Umbilical cord (tissue), 1 donor: ENCODE measurements at regions not wholly inside any gene's neighbourhood (a gene's known extent, or its start where the extent isn't known, plus 50 kb on each side); places are given as distances from the start of the nearest gene placed in this dataset.
"Not testable (repeated sequence)": the region's sequence is repeated elsewhere in the genome, so short reads cannot be mapped to it uniquely, and the experiment has no call there.

Experiments
- DNase-seq: peaks from one replicate; pipeline ENCODE4 v3.0.0-alpha.2; 2015; ENCODE audit warnings: low spot score

DNA sequence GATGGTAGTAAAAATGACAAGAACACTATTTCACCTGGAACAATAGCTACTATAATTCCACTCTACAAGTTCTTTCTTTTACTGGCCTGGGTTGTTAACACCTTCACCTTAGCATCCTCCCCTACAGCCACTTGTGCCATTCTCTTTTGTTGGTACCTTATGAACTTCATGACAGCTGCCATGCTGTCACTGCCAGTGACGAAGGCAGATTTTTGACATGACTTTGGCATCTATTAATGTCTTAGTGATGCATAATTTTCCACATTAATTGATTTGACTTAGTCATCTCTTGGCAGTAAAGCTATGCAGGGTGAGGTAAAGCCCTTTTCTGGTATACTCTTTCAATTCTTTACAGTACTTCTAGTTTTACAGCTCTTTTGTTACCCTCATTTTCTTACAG is 207.9 kb downstream of the TANC2 start:
- DNase-seq, result no peak

- no peak for DNase-seq
These were observed 212.5 kb downstream of the TANC2 start for GRCh38 chr17:63178530-63178929.

DNA sequence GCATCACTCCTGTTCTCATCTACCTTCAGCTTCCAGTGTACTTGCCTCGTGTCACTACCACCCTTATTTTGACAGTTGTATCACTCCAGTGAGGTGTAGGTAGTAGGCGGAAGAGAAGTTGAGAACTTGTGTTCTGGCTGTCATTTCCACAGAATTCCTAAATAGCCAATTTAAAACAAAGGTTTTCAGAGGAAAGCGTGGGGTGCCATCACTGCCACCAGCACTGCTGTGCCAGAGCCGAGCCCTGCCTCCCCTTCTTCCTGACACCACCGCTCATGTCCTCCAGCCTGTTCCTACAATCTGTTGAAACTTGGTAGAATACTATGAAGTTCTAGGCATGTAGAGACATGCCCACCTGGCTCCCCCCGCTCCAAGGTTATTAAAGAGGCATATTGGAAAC is 215.8 kb downstream of the TANC2 start:
- DNase-seq, result no peak

GRCh38 chr17:63185420-63185819 is 219.4 kb downstream of the TANC2 start:
- DNase-seq, result no peak

- DNase-seq, result no peak
These were observed 223.0 kb downstream of the TANC2 start for GRCh38 chr17:63189082-63189481.

GRCh38 chr17:63189930-63190329 is 223.9 kb downstream of the TANC2 start:
- no peak for DNase-seq

GRCh38 chr17:63190821-63191370 is 224.9 kb downstream of the TANC2 start:
- no peak for DNase-seq

GRCh38 chr17:63191610-63192009 is 225.6 kb downstream of the TANC2 start:
- peak; percentile 4 for DNase-seq

GRCh38 chr17:63193827-63194226 is 227.8 kb downstream of the TANC2 start:
- no peak for DNase-seq

GRCh38 chr17:63196772-63197335 is 230.8 kb downstream of the TANC2 start:
- no peak for DNase-seq

DNA sequence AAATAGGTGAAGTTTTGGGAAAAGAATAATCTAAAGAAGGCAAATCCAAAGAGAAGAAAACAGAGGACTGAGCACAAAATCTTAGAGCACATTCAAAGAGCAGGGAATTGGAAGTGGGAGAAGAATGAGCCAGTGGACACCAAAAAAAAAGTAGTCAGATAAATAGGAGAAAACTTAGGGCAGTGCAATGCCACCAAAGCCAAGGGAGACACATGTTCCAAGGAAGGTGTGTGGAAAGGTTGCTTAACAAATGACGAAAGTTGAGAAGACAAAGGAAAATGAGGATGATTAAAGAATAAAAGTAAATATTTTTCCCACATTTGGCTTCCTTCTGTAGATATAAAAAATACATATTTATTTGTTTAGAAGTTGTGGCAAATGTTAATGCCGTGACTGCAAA is 237.6 kb downstream of the TANC2 start:
- no peak for DNase-seq

DNA sequence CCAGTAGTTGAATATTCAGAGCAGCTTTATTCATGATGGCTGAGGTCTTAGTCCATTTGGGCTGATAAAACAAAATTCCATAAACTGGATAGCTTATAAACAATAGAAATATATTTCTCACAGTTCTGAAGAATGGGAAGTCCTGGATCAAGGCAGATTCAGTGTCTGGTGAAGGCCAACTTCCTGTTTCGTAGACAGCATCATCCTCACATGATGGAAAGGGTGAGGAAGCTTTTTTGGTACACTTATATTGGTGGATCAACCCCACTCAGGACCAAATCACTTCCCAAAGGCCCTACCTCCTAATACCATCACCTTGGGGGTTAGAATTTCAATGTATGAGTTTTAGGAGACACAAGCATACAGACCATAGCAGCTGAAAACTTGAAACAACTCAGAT is 224.2 kb downstream of the CYB561 start:
- DNase-seq, result no peak

DNA sequence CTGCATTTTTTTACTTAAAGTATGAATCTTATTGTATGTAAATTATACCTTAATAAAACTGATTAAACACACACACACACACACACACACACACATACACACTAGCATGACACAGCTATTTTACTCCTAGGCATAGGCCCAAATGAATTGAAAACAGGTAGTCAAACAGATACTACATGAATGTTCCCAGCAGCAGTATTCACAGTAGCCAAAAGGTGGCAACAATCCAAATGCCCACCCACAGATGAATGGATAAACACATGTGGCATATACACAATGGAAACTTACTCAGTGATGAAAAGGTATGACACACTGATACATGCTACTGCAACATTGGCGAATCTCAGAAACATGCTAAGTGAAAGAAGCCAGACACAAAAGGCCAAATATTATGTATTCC is 223.5 kb downstream of the CYB561 start:
- no peak for DNase-seq

- no peak for DNase-seq
These were observed 222.7 kb downstream of the CYB561 start for GRCh38 chr17:63223212-63223911.

DNA sequence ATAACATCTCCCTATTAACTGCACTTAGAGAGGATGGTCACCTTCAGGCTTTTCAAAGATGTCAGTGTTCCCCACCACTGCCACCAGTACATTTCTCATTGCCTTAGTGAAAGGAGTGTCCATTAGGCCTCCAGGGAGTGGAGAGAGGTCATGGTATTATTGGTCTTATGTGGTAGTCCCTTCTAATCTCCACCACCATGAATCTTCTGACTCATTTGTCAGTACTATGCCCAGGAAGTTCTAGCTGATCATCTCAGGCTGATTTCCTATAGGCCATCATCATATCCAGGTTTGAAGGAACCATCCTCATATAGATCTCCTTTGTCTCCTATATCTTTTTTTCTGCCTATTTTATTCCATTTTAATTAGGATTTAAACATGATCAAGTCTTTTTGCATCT is 221.5 kb downstream of the CYB561 start:
- DNase-seq, result no peak

- not testable (repeated sequence) for DNase-seq
These were observed 219.4 kb downstream of the CYB561 start for GRCh38 chr17:63226720-63227119.

DNA sequence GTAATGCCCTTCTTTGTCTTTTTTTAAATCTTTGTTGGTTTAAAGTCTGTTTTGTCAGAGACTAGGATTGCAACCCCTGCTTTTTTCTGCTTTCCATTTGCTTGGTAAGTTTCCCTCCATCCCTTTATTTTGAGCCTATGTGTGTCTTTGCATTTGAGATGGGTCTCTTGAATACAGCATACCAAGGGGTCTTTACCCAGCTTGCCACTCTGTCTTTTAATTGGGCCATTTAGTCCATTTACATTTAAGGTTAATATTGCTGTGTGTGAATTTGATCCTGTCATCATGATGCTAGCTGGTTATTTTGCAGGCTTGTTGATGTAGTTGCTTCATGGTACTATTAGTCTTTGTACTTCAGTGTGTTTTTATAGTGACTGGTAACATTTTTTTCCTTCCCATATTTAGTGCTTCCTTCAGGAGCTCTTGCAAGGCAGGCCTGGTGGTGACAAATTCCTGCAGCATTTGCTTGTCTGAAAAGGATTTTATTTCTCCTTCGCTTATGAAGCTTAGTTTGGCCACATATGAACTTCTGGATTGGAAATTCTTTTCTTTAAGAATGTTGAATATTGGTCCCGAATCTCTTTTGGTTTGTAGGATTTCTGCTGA is 215.0 kb downstream of the CYB561 start:
- DNase-seq, result not testable (repeated sequence)

DNA sequence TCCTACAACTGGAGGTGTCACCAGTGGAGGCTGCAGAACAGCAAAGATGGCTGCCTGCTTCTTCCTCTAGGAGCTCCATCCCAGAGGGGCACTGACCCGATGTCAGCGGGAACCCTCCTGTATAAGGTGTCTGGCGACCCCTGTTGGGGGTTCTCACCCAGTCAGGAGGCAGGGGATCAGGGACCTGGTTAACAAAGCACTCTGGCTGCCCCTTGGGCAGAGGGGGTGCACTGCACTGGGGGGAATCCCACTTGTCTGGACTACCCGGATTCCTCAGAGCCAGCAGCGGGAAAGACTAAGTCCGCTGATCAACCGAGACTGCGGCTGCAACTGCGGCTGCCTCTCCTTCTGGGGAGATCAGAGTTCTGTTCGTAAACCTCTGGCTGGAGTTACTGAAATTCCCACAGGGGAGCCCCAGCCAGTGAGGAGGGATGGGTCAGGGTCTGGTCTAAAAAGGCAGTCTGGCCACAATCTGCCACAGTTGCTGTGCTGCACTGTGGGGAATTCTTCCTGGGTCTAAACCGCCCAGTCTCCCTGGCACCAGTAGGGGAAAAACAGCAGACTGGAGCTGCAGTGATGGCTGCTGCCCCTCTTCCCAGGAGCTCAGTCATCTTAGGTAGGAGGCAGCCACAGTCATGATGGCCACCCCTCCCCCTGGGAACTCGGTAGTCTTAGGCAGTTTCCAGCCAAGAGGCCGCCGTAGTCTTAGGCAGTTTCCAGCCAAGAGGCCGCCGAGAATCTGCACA is 213.4 kb downstream of the CYB561 start:
- no peak for DNase-seq

DNA sequence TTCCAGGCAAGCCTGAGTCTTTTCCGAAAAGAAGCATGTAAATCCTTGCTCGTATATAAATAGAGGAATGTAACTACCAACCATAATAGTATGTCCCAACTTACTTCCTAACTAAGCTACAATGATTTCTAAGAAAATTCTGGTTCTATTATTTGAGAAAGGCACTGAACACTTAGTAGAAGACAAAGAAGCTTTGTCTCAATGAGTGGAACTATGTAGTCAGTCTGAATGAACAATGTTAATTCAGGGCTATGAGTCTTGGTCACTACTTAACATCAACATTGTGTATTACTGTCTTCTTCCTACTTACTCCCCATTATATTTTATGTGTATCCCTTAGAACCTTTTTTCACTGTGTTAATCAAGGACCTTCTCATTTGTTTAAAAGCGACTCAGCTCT is 206.0 kb downstream of the CYB561 start:
- DNase-seq, result no peak

DNA sequence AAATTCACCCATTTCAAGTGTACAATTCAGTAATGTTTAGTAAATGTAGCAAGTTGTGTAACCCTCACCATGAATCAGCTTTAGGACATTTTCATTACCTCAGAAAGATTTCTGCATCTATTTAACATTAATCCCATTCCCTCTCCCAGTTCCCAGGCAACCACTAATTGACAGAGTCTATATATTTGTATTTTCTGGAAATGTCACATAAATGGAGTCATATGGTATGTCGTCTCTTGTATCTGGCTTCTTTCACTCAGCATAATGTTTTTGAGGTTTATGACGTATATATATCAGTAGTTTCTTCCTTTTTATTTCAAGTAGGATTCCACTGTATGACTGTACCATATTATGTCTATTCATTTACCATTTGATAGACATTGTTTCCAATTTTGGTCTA is 199.8 kb downstream of the CYB561 start:
- peak; percentile 15 for DNase-seq

DNA sequence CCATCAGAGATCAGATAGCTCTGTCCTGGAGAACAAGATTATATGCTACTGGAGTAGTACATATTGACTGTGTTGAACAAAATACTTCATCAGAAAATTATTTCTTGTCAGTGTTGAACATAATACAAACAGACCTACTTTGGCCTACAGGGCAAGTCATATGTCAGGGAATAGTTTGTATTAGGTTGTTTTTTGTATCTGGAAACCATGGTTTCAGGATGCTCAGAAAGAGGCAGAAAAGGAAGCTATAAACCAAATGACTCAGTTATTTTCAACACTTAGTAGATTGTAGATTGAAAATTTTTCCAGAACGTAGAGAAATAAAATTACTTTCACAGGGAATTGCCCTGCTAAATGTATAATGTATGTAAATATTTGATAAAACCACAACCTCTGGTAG is 198.4 kb downstream of the CYB561 start:
- DNase-seq, result no peak

GRCh38 chr17:63249256-63250004 is 196.7 kb downstream of the CYB561 start:
- DNase-seq, result no peak
